ENCODE measurements at regions not wholly inside any gene's neighbourhood (a gene's known extent, or its start where the extent isn't known, plus 50 kb on each side); places are given as distances from the start of the nearest gene placed in this dataset.

DNA sequence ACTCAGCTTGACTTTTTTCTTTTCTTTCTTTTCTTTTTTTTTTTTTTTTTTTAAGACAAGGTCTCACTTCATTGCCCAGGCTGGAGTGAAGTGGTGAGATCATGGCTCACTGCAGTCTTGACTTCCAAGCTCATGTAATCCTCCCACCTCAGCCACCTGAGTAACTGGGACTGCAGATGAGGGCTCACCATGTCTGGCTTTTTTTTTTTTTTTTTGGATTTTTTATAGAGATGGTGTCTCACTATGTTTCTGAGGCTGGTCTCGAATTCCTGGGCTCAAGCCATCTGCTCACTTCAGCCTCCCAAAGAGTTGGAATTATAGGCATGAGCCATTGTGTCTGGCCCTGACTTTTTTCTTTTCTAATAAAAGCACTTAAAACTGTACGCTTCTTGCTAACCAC is 358.2 kb upstream of the IGFBP3 start:
- no peak for TF ChIP-seq SIN3A (IDR thresholded peaks at IDR 0.05; ENCODE audit: borderline replicate concordance, insufficient read depth, low read length)
- no peak for TF ChIP-seq POLR2AphosphoS5 (IDR thresholded peaks at IDR 0.05; ENCODE audit: low read depth, low read length)
- TF ChIP-seq, protein P1, sequence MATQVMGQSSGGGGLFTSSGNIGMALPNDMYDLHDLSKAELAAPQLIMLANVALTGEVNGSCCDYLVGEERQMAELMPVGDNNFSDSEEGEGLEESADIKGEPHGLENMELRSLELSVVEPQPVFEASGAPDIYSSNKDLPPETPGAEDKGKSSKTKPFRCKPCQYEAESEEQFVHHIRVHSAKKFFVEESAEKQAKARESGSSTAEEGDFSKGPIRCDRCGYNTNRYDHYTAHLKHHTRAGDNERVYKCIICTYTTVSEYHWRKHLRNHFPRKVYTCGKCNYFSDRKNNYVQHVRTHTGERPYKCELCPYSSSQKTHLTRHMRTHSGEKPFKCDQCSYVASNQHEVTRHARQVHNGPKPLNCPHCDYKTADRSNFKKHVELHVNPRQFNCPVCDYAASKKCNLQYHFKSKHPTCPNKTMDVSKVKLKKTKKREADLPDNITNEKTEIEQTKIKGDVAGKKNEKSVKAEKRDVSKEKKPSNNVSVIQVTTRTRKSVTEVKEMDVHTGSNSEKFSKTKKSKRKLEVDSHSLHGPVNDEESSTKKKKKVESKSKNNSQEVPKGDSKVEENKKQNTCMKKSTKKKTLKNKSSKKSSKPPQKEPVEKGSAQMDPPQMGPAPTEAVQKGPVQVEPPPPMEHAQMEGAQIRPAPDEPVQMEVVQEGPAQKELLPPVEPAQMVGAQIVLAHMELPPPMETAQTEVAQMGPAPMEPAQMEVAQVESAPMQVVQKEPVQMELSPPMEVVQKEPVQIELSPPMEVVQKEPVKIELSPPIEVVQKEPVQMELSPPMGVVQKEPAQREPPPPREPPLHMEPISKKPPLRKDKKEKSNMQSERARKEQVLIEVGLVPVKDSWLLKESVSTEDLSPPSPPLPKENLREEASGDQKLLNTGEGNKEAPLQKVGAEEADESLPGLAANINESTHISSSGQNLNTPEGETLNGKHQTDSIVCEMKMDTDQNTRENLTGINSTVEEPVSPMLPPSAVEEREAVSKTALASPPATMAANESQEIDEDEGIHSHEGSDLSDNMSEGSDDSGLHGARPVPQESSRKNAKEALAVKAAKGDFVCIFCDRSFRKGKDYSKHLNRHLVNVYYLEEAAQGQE (IDR thresholded peaks at IDR 0.05; ENCODE audit: insufficient read depth in 1 of 2, low read depth in 2 of 2, low read length in 2 of 2), result no peak
- no peak for TF ChIP-seq TAF1 (IDR thresholded peaks at IDR 0.05; ENCODE audit: borderline replicate concordance, insufficient read depth, low read length)
